HCT116 (cell line): ENCODE measurements at regions not wholly inside any gene's neighbourhood (a gene's known extent, or its start where the extent isn't known, plus 50 kb on each side); places are given as distances from the start of the nearest gene placed in this dataset.

Source experiments
- ATF3 ChIP-seq: IDR thresholded peaks from 2 replicates; pipeline ENCODE4 v1.6.1; 2012
- CEBPB ChIP-seq: IDR thresholded peaks from 2 replicates; pipeline ENCODE4 v1.6.1; 2012; ENCODE audit warnings: low read depth
- CTCF ChIP-seq, 3 experiments: fragments of 200-600 bp in 1 of 3; sonication (generic) in 1 of 3; IDR thresholded peaks in 2 of 3; conservative IDR thresholded peaks in 1 of 3; 2 replicates each; pipeline ENCODE4 v1.5.1; 2012 to 2017; ENCODE audit warnings: low read depth in 2 of 3, low read length in 2 of 3, antibody characterized with exemption in 1 of 3, borderline replicate concordance in 1 of 3, control low read depth in 1 of 3, mild to moderate bottlenecking in 1 of 3, mixed read lengths in 1 of 3, mixed run types in 1 of 3, moderate library complexity in 1 of 3; ENCODE audit not compliant: insufficient read depth in 1 of 3
- EZH2 ChIP-seq: fragments of 200-600 bp; sonication (generic); IDR thresholded peaks from 2 replicates; pipeline ENCODE4 v1.6.1; 2017; ENCODE audit warnings: antibody characterized with exemption, mixed run types
- JUND ChIP-seq: IDR thresholded peaks from 2 replicates; pipeline ENCODE4 v1.6.1; 2012
- POLR2A ChIP-seq: IDR thresholded peaks from 2 replicates; pipeline ENCODE4 v1.7.0; 2011; ENCODE audit warnings: borderline replicate concordance; ENCODE audit not compliant: insufficient read depth, insufficient read length; ENCODE audit errors: extremely low read depth
- REST ChIP-seq: IDR thresholded peaks from 2 replicates; pipeline ENCODE4 v1.6.1; 2012; ENCODE audit warnings: low read depth
- TCF7L2 ChIP-seq: IDR thresholded peaks from 2 replicates; pipeline ENCODE4 v1.7.0; 2011; ENCODE audit warnings: borderline replicate concordance, inconsistent platforms; ENCODE audit not compliant: insufficient read depth, insufficient read length; ENCODE audit errors: extremely low read depth
- ZBTB33 ChIP-seq: IDR thresholded peaks from 2 replicates; pipeline ENCODE4 v1.6.1; 2011; ENCODE audit warnings: mild to moderate bottlenecking, low read length, moderate library complexity; ENCODE audit not compliant: insufficient replicate concordance; ENCODE audit errors: extremely low read depth
- ZNF274 ChIP-seq: fragments of 200-500 bp; sonication (Bioruptor generic); IDR thresholded peaks from 2 replicates; pipeline ENCODE4 v1.6.1; 2014; ENCODE audit warnings: mild to moderate bottlenecking, low read depth, low read length, inconsistent platforms

- no peak for TF ChIP-seq CTCF (IDR thresholded peaks at IDR 0.05 in 2 of 3, conservative IDR thresholded peaks at IDR 0.05 in 1 of 3; ENCODE audit: borderline replicate concordance in 1 of 3, insufficient read depth in 1 of 3, low read depth in 2 of 3, low read length in 2 of 3)
- no peak for TF ChIP-seq REST
- no peak for TF ChIP-seq TCF7L2
- no peak for TF ChIP-seq JUND
- TF ChIP-seq EZH2, result no peak
- TF ChIP-seq POLR2A, result no peak
- no peak for TF ChIP-seq ATF3
- no peak for TF ChIP-seq ZBTB33
- TF ChIP-seq CEBPB, result no peak
- no peak for TF ChIP-seq ZNF274
Measured at GRCh38 chr13:39862900-39863299, 207.4 kb downstream of the COG6 start.
